GM18520 (cell line): ENCODE measurements at regions not wholly inside any gene's neighbourhood (a gene's known extent, or its start where the extent isn't known, plus 50 kb on each side); places are given as distances from the start of the nearest gene placed in this dataset.

ENCODE experiments used
- ATAC-seq: cut with Tn5 transposase; IDR thresholded peaks from one replicate; pipeline ENCODE4 v1.9.1; 2021; ENCODE audit not compliant: unreplicated experiment

GRCh38 chr7:148950806-148951205 is 66.7 kb upstream of the EZH2 start:
- ATAC-seq, result no peak

GRCh38 chr7:148944935-148945934 is 61.1 kb upstream of the EZH2 start:
- ATAC-seq, result no peak

GRCh38 chr7:148941598-148942275 is 57.6 kb upstream of the EZH2 start:
- peak; percentile 23 for ATAC-seq

GRCh38 chr7:148940702-148941597 is 56.9 kb upstream of the EZH2 start:
- peak; percentile 72 for ATAC-seq

GRCh38 chr7:148939128-148939755 is 55.2 kb upstream of the EZH2 start:
- no peak for ATAC-seq

- ATAC-seq, result no peak
Observed at GRCh38 chr7:148935451-148935850, 51.4 kb upstream of the EZH2 start.
